ENCODE measurements at regions not wholly inside any gene's neighbourhood (a gene's known extent, or its start where the extent isn't known, plus 50 kb on each side); places are given as distances from the start of the nearest gene placed in this dataset.

GRCh38 chr13:50513300-50513877, 330.1 kb downstream of the DLEU7 start:
- H3K27me3 ChIP-seq (ENCODE audit: control insufficient read depth, insufficient read depth, low read length), result no peaks in the 10 kb centered on the region
- peak; percentile 10; the same call in 1 of the 2 replicates for ATAC-seq (ENCODE audit: low read depth)
- no peak overlapping the region for H3K56ac ChIP-seq (ENCODE audit: extremely low read depth, insufficient read depth, low read length)
- H4K20me1 ChIP-seq (ENCODE audit: insufficient read depth, low read length), result no peaks in the 10 kb centered on the region
- no CpG with 5 or more reads among the region's 2 CpGs for WGBS, 2 experiments (ENCODE audit: extremely low coverage in 2 of 2, insufficient read length in 1 of 2)
- H2BK15ac ChIP-seq (ENCODE audit: low read depth, low read length), result peak overlapping the region; percentile 71; the same call in 1 of the 3 replicates
- peak overlapping the region; percentile 58 for H2AFZ ChIP-seq (replicated peaks; ENCODE audit: low read length, poor library complexity)
- H3K14ac ChIP-seq (replicated peaks; ENCODE audit: low read depth, low read length), result peak overlapping the region; percentile 81; the same call in 1 of the 2 replicates
- dilution Hi-C loops (cut with HindIII; ENCODE audit: low sequenced_read_pairs, unreplicated experiment) (no loop called here), in situ Hi-C loops (cut with MboI; ENCODE audit: low sequenced_read_pairs) (no loop called here), intact Hi-C loops (cut with micrococcal nuclease) (loop anchor here (10.0 kb wide), 1 partner anchor 839 kb away; no protein-coding TSS in a partner anchor)
- peaks cover 6% of the 10 kb centered on the region for H3K4me1 ChIP-seq (ENCODE audit: control insufficient read depth, insufficient read depth, low read length)
- H2BK20ac ChIP-seq (ENCODE audit: low read depth, low read length), result no peak overlapping the region
- no peak overlapping the region; the same call in 1 of the 2 replicates for H3K4me2 ChIP-seq (ENCODE audit: low read depth, low read length)
- peak overlapping the region; percentile 69 for H2BK5ac ChIP-seq (ENCODE audit: low read depth, low read length, poor library complexity, severe bottlenecking)
- H3K18ac ChIP-seq (ENCODE audit: low read depth, low read length), result no peak overlapping the region
- TF ChIP-seq CEBPB (IDR thresholded peaks at IDR 0.05; ENCODE audit: low read depth, low read length) (no peak), RAD21 (IDR thresholded peaks at IDR 0.05; ENCODE audit: low read length) (no peak), MXI1 (IDR thresholded peaks at IDR 0.05; ENCODE audit: borderline replicate concordance, low read depth, low read length) (no peak), RFX5 (IDR thresholded peaks at IDR 0.05; ENCODE audit: low read depth, low read length) (no peak), ELK1 (IDR thresholded peaks at IDR 0.05; ENCODE audit: borderline replicate concordance, low read depth, low read length) (no peak), CHD1 (IDR thresholded peaks at IDR 0.05; ENCODE audit: low read depth, low read length) (no peak), SMC3 (IDR thresholded peaks at IDR 0.05; ENCODE audit: low read depth, low read length) (no peak), USF2 (IDR thresholded peaks at IDR 0.05; ENCODE audit: low read depth, low read length) (no peak), NFE2L2 (IDR thresholded peaks at IDR 0.05; ENCODE audit: low read depth, low read length) (no peak), RCOR1 (IDR thresholded peaks at IDR 0.05; ENCODE audit: insufficient replicate concordance, low read length) (no peak)
- no peak overlapping the region for H3K9ac ChIP-seq (ENCODE audit: low read depth, low read length)
- peak overlapping the region; percentile 91 for H2BK120ac ChIP-seq (ENCODE audit: low read depth, low read length)
- POLR2A ChIA-PET (ENCODE audit: unreplicated experiment), result no interaction called here
- no peak overlapping the region for H3K4me3 ChIP-seq (ENCODE audit: insufficient read depth, low read depth, low read length)
- peak overlapping the region; percentile 37 to 96; a peak in 2 of 4 replicates for H4K8ac ChIP-seq (ENCODE audit: low read depth in 2 of 2, low read length in 2 of 2)
- no peak for DNase-seq
- H3K4ac ChIP-seq (ENCODE audit: low read depth, low read length), result no peak overlapping the region; the same call in 1 of the 2 replicates
- CTCF ChIA-PET, result interaction anchor here (1.0 kb wide), 1 partner anchor 51 kb away, joined by 5 read pairs; no protein-coding TSS in a partner anchor
- H4K91ac ChIP-seq (ENCODE audit: insufficient read depth, low read depth, low read length), result no peak overlapping the region
- no peak overlapping the region for H2AK5ac ChIP-seq (ENCODE audit: low read depth, low read length)
- H4K5ac ChIP-seq (ENCODE audit: low read depth, low read length), result no peak overlapping the region
- H2AK9ac ChIP-seq (replicated peaks; ENCODE audit: low read depth, low read length, poor library complexity), result no peak overlapping the region
- H3K9me1 ChIP-seq (ENCODE audit: insufficient read depth, low read length), result no peaks in the 10 kb centered on the region
- H3K27ac ChIP-seq (ENCODE audit: insufficient read depth, low read length), result no peak overlapping the region; the same call in 1 of the 2 replicates
- H3K23ac ChIP-seq (ENCODE audit: low read depth, low read length), result no peak overlapping the region
- no peaks in the 10 kb centered on the region for H3K36me3 ChIP-seq (ENCODE audit: control insufficient read depth, insufficient read depth, low read length)
- BruUV-seq (replicated peaks), result no TSS peak
- no peaks in the 10 kb centered on the region for H3K79me1 ChIP-seq (ENCODE audit: low read depth in 1 of 2, low read length in 2 of 2)
- no peaks in the 10 kb centered on the region for H3K9me3 ChIP-seq (ENCODE audit: control insufficient read depth, insufficient read depth, low read length)
